ENCODE measurements at regions not wholly inside any gene's neighbourhood (a gene's known extent, or its start where the extent isn't known, plus 50 kb on each side); places are given as distances from the start of the nearest gene placed in this dataset.
A peak's percentile ranks its signal among the peaks of the same experiment; 100 is the strongest.

DNA sequence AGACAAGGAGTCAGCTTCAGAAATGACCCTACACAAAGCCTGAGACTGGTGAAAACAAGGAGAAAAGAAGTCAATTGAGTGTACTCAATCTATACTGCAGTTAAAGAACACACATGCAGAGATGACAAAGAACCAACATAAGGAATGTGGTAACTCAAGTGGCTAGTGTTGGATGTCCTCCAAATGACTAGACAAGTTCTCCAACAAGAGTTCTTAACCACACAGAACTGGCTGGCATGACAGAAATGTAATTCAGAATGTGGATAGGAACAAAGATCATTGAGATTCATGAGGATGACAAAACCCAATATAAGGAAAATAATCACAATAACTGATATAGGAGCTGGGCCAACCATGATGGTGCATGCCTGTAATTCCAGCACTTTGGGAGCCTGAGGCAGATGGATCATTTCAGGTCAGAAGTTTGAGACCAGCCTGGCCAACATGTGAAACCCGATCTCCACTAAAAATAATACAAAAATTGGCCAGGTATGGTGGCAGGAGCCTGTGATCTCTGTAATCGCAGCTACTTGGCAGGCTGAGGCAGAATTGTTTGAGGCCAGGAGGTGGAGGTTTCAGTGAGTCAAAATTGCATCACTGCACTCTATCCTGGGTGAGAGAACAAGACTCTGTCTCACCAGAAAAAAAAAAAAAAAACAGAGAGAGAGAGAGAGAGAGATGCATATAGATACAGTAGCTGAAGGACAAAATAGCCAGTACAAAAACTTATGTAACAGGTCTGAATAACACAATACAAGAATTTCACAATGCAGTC is 1263.6 kb downstream of the CDY2B start:
- TF ChIP-seq CTCF (IDR thresholded peaks at IDR 0.05; ENCODE audit: low read depth, low read length), result no peak
- DNase-seq (ENCODE audit: low read depth in 2 of 2), result peak; percentile 5 to 27
- H3K4me3 ChIP-seq (replicated peaks in 1 of 2; ENCODE audit: low read depth in 2 of 2, low read length in 2 of 2), result no peak overlapping the region

DNA sequence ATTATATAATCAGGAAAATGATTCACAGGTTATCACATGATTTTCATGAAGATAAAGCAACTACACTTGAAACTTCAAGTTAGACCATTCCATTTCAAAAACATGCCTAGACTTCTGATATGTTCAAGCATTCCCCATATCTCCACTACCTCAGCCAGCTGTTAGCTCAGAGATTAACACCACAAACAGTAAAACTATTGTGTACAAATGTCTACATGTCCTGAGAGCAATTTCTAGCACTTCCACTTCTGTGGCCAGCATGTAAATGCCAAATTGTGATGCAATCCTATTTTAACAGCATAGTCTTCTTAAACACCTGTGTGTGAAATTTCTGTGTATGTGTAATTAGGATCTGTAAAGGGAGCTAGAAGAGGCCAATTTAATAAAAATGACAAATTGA is 1271.3 kb downstream of the CDY2B start:
- no peak for DNase-seq (ENCODE audit: low read depth in 2 of 2)
- no peak for TF ChIP-seq CTCF (IDR thresholded peaks at IDR 0.05; ENCODE audit: low read depth, low read length)
- no peak overlapping the region for H3K4me3 ChIP-seq (replicated peaks in 1 of 2; ENCODE audit: low read depth in 2 of 2, low read length in 2 of 2)

GRCh38 chrY:16602146-16602545 is 1277.9 kb downstream of the CDY2B start:
- DNase-seq (ENCODE audit: low read depth in 2 of 2), result no peak
- no peak for TF ChIP-seq CTCF (IDR thresholded peaks at IDR 0.05; ENCODE audit: low read depth, low read length)
- H3K4me3 ChIP-seq (replicated peaks in 1 of 2; ENCODE audit: low read depth in 2 of 2, low read length in 2 of 2), result no peak overlapping the region

GRCh38 chrY:16601626-16602025 is 1278.4 kb downstream of the CDY2B start:
- DNase-seq (ENCODE audit: low read depth in 2 of 2), result no peak
- no peak for TF ChIP-seq CTCF (IDR thresholded peaks at IDR 0.05; ENCODE audit: low read depth, low read length)
- H3K4me3 ChIP-seq (replicated peaks in 1 of 2; ENCODE audit: low read depth in 2 of 2, low read length in 2 of 2), result no peak overlapping the region

DNA sequence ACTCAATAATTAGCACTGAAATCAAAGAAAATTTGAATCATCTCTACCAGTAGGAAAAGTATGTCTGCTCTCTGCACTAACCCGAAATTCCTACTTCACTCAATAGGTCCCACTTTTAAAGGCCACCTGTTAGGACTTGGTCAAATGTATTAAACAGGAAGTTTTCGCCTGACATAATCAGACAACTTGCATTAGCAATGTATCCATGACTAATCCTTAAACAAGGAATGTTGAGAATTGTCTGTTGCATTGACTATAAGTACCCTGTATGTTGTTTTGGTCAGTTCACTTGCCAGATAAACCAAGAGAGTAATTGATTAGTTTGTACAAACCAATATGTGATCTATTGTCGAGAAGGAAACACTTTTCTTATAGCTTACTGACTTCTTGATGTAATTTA is 1308.0 kb downstream of the CDY2B start:
- DNase-seq (ENCODE audit: low read depth in 2 of 2), result no peak
- TF ChIP-seq CTCF (IDR thresholded peaks at IDR 0.05; ENCODE audit: low read depth, low read length), result no peak
- H3K4me3 ChIP-seq (replicated peaks in 1 of 2; ENCODE audit: low read depth in 2 of 2, low read length in 2 of 2), result no peak overlapping the region

DNA sequence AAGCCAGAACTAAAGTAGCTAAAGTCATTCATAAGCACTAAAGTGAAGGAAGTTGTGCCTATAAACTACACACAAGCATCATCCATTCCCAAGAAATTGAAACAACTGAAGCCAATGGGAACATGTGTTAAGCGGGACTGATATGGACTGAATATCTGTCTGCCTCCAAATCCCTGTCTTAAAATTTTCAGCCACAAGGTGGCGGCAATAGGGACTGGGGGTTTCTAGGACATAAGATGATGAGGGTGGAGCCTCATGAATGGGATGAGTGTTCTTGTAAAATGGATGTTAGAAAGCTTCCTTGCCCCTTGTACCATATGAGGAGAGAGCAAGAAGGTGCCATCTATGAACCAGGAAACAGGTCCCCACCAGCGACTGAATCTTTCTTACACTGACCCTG is 1317.5 kb downstream of the CDY2B start:
- no peak overlapping the region for H3K4me3 ChIP-seq (replicated peaks in 1 of 2; ENCODE audit: low read depth in 2 of 2, low read length in 2 of 2)
- peak in 1 of 2 donors; percentile 0 for DNase-seq (ENCODE audit: low read depth in 2 of 2)
- TF ChIP-seq CTCF (IDR thresholded peaks at IDR 0.05; ENCODE audit: low read depth, low read length), result no peak

GRCh38 chrY:16522021-16522420 is 1358.0 kb downstream of the CDY2B start:
- H3K4me3 ChIP-seq (replicated peaks in 1 of 2; ENCODE audit: low read depth in 2 of 2, low read length in 2 of 2), result no peak overlapping the region
- TF ChIP-seq CTCF (IDR thresholded peaks at IDR 0.05; ENCODE audit: low read depth, low read length), result no peak

More at GRCh38 chrY:16522021-16522420, 1358.0 kb downstream of the CDY2B start:
- peak; percentile 0 to 3 for DNase-seq (ENCODE audit: low read depth in 2 of 2)
